DMS114 treated with DMSO at 0.1 percent for 48 hours (cell line): ENCODE measurements at regions not wholly inside any gene's neighbourhood (a gene's known extent, or its start where the extent isn't known, plus 50 kb on each side); places are given as distances from the start of the nearest gene placed in this dataset.
A peak's percentile ranks its signal among the peaks of the same experiment; 100 is the strongest.

Experiments
- DNase-seq: peaks from one replicate; lab custom pipeline; 2025; ENCODE audit not compliant: unreplicated experiment; lab: John Stamatoyannopoulos, UW

DNA sequence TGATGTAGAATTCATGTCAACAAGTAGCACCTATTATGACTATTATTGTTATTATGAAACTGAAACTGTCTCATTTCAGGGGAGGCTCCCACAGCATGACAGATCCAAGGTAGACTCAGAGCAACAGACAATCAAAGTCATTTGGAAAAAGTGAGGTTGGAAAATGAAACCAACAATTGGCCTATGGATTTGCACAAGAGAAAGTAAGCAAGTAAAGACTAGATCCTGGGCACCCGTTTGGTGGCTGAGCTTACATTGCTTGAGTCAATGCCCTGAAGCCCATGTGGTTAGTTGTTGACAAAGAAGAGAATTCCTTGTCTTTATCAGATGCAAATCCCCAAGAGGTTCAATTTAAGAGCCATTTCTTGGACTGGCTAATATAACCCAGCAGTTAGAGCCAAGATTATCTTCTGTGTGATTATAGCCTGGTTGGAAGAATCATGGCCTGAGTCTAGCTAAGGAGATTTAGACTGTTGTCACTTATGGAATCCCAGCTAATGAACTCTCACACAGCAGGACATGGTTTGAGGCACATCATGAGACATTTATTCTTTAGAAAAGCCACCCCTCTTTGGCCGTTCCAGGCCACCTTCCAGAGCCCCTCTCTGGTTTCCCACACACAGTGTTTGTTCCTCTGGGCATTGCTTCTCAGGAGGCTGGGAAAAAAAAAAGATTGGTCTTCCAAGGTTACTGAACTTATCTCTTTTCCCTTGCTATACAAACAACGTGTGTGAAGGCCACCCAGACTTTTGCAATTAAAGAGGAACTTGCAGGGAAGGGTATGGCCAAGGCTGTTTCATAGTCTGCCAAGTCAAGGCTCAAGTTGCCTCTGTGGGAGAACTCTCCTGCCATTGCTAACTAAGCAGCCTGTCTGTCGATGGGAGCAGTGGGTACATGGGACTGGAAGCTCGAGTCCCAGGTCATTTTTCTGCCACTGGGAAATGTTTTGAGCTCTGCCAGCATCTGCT, 399.5 kb downstream of the ENC1 start:
- DNase-seq: no peak

- no peak for DNase-seq
Observed at GRCh38 chr5:74239261-74239660, 401.3 kb downstream of the ENC1 start.

GRCh38 chr5:74237571-74238145, 402.9 kb downstream of the ENC1 start:
- DNase-seq: no peak

DNA sequence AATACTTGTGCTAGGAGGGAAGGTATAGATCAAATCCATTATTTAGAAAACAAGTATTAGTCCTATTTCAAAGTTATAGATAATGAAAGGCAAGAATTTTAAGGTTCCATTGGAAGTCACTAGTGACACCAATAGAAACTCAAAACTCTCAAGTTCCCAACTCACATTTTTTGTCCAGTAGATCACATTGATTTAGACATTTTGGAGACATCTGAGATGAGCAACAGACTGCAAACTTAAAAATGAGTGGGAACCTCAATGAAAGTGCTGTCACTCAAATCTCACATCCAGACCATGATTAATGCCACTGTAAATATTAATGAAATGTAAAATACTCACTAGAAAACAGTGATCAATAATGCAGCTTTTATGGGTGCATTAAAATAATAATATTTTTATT, 405.0 kb downstream of the ENC1 start:
- DNase-seq: no peak

GRCh38 chr5:74233571-74233970, 407.0 kb downstream of the ENC1 start:
- no peak for DNase-seq

DNA sequence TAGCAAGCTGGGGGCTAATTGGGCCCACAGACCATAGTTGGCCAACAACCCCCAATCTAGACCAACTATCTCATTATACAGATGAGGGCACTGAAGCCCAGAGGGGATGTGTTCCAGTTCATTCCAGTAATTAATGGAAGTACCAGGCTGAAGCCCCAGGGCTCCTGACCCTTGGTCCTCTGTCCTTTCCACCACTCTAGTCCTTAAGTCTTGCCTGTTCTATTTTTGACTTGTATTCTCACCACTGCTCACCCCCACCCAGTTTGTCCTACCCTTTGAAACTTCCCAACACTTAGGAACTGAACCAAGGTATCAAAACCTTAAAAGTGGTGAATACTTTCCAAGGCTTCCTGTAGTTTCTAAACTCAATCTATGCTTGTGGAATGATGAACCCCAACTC, 407.4 kb downstream of the ENC1 start:
- DNase-seq: no peak

DNA sequence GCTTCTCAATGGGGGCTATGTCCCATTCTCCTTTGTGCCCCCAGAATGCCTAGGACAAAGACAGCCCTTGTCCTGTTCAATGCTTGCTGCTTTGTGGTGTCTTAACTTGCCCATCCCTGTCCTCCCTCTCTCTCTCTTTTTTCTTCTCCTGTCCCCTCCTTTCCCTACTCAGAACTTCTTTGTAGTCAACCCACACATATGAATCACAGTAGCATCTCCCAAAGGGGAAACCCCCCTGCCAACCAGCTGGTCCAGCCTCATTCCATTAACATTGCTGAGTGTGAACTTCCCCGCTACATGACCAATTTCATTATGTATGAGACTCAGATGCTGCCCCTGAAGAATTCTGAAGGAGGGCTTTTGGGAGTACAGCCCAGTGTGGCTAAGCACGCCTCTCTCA, 408.3 kb downstream of the ENC1 start:
- DNase-seq: no peak

DNA sequence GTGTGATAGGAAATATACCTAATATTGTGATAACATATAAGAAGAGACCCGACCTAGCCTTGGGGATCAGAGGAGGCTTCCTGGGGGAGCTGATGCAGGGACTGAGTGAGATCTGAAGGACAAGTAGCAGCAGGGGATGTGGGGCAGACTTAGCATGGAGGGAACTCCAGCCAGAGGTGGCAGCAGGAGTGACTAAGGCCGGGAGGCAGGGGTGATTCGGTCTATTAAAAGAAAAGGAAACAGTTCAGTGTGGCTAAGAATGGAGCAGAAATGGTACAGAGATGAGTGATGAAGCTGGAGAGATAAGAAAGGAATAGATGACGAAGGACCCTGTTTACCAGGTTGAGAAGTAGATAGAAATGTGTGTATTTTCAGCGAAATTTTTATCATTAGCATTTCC, 408.8 kb downstream of the ENC1 start:
- DNase-seq: no peak

DNA sequence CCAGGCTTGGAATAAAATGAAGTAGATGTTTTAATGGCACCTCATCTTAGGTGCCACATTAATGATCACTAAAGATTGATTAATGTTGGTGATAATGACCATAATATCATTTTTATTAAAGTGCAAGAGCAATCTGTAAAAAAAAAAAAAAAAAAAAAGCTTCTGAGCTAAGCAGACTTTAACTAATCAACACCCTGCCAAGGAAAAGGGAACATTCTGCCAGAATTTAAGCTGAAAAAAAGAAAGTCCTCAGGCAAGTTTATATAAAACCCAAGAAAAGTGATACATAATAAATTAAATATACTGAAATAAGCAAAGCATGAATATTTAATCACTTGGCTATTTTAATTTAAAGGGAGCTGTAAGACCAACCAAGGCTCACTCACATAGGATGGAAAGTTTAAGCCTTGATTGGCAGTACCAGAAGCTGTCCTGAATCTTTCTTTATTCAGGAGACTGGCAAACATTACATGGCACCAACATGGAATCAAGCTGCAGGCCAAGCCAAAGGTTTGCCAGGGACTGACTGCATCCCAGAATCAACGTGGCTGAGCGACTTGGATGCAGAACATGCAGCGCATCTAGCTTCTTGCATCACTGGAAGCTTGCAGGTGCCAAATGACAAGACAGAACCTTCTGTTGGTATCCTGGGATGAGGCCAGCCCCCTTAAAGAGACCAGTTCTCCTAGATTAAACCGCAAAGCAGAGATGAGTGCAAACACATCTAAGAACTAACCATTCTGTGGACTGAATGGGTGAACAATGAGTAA, 413.6 kb downstream of the ENC1 start:
- DNase-seq: no peak

DNA sequence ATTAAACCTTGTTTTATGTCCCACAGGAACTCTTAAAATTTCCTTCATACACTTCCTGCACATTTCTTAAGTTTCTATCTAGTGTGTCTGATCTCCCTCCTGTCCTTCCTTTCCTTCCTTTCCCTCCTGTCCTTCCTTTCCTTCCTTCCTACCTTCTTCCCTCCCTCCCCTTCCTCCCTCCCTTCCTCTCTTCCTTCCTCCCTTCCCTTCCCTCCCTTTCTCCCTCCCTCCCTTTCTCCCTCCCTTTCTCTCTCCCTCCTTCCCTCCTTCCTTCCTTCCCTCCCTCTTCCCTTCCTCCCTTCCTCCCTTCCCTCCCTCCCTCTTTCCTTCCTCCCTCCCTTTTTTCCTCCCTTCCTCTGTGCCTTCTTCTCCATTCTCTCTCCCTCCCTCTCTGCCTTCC, 414.9 kb downstream of the ENC1 start:
- no peak for DNase-seq

DNA sequence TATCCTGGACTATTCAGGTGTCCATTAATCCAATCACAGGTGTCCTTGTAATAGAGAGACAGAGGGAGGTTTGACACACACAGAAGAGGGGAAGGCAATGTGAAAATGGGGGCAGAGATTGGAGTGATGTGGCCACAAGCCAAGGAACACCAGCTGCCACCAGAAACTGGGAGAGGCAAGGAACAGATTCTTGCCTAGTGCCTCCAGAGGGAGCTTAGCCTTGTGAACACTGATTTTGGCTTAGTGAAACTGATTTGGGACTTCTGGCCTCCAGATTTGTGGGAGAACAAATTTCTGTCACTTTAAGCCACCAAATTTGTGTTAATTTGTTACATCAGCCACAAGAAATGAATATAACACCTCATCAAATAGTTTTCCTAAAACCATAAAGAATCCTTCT, 416.2 kb downstream of the ENC1 start:
- no peak for DNase-seq

- no peak for DNase-seq
Observed at GRCh38 chr5:74222806-74223205, 417.7 kb downstream of the ENC1 start.

- no peak for DNase-seq
Observed at GRCh38 chr5:74221413-74221812, 419.1 kb downstream of the ENC1 start.

- no peak for DNase-seq
Observed at GRCh38 chr5:74216012-74216411, 424.5 kb downstream of the ENC1 start.

- peak; percentile 0 for DNase-seq
Observed at GRCh38 chr5:74212336-74212735, 428.2 kb downstream of the ENC1 start.

DNA sequence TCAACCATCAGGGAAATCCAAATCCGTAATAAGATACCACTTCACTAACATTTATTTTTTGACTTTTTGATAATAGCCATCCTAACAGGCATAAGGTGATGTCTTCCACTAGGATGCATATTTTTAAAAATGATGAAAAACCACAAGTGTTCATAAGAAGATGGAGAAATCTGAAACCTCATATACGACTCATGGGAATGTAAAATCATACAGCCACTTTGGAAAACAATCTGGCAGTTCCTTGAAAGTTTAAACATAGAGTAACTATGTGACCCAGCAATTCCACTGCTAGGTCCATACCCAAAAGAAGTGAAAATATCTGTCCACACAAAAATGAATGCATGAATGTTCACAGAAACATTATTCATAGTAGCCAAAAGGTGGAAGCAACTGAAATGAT, 431.0 kb downstream of the ENC1 start:
- no peak for DNase-seq

GRCh38 chr5:74206579-74207550, 433.7 kb downstream of the ENC1 start:
- DNase-seq: no peak

DNA sequence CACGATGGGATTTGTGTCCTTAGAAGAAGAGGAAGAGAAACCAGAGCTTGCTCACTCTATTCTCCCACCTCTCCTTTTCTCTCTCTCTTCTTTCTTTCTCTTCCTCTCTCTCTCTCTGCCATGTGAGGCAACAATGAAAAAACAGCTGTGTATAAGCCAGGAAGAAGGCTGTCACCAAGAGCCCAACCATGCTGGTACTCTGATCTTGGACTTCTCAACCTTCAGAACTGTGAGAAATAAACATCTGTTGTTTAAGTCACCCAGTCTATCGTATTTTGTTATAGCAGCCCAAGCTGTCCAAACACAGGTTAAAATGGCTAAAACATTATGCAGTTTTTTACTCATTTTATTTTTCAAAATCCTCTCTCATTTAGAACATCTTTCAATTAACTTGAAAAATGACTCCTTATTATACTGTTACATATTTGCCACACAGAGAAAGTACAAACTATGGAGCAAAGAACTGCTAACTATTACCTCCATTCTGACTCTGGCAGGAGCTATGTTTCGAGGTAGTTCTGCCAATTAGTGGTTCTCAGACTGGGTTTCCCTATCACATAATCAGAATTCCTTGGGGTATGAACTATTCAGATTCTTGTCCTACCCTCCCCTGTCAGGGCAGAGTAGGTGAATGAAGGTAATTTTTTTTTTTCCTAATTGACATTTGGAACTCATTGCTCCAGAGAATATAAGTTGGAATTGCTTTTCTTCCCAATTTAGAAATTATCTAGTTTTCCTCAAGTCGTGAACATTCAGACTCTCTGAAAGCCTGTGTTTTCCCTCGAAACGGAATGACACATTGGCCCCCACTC, 434.6 kb downstream of the ENC1 start:
- no peak for DNase-seq

DNA sequence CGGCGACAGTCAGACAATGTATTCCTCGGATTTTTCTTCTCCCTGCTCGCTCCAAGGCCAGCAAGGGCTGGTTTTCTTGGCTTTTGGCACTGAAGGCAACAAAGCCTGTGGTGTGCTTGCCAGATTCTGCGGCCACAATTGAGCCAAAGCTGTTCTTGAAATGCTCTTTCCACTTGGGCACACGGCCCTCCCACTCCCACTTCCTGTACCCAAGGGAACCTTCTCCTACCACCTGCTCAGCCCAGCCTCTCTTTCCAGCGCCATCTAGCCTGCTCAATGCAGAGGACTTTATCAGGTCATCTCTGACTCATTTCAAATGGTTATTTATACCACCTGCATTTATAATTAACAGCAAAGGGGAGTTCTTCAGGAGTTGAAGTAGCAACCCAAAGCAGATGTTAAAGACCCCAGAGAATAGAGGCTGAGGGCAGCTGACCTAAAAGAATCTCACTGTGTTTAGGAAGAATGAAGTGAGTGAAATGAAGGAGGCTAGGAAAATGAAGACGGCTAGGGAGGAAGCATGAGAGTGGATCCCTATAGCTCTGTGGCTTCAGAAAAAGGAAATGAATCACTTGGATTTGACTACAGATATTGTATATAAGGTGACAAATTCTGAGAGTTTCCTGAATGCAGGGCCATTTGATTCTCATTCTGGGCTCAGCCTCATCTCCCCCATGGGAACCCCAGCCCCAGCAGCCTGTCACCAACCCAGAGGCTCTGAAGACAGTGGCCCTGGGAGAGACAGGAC, 439.0 kb downstream of the ENC1 start:
- DNase-seq: no peak
